ENCODE measurements at regions not wholly inside any gene's neighbourhood (a gene's known extent, or its start where the extent isn't known, plus 50 kb on each side); places are given as distances from the start of the nearest gene placed in this dataset.
"Not testable (repeated sequence)": the region's sequence is repeated elsewhere in the genome, so short reads cannot be mapped to it uniquely, and the experiment has no call there.

GRCh38 chr6:27827477-27827876 is 84.7 kb downstream of the OR2B2 start:
- DNase-seq: not testable (repeated sequence)

DNA sequence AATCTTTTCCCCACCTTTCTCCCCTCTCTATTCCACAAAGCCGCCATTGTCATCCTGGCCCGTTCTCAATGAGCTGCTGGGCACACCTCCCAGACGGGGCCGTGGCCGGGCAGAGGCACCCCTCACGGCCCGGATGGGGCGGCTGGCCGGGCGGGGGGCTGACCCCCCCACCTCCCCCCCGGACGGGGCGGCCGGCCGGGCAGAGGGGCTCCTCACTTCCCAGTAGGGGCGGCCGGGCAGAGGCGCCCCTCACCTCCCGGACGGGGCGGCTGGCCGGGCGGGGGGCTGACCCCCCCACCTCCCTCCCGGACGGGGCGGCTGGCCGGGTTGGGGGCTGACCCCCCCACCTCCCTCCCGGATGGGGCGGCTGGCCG is 85.6 kb downstream of the OR2B2 start:
- not testable (repeated sequence) for DNase-seq

DNA sequence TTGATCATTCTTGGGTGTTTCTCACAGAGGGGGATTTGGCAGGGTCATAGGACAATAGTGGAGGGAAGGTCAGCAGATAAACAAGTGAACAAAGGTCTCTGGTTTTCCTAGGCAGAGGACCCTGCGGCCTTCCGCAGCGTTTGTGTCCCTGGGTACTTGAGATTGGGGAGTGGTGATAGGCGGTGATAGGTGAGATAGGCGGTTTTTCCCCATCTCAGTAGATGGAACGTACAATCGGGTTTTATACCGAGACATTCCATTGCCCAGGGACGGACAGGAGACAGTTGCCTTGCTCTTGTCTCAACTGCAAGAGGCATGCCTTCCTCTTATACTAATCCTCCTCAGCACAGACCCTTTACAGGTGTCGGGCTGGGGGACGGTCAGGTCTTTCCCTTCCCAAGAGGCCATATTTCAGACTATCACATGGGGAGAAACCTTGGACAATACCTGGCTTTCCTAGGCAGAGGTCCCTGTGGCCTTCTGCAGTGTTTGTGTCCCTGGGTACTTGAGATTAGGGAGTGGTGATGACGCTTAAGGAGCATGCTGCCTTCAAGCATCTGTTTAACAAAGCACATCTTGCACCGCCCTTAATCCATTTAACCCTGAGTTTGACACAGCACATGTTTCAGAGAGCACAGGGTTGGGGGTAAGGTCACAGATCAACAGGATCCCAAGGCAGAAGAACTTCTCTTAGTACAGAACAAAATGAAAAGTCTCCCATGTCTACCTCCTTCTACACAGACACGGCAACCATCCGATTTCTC is 86.2 kb downstream of the OR2B2 start:
- DNase-seq: not testable (repeated sequence)

DNA sequence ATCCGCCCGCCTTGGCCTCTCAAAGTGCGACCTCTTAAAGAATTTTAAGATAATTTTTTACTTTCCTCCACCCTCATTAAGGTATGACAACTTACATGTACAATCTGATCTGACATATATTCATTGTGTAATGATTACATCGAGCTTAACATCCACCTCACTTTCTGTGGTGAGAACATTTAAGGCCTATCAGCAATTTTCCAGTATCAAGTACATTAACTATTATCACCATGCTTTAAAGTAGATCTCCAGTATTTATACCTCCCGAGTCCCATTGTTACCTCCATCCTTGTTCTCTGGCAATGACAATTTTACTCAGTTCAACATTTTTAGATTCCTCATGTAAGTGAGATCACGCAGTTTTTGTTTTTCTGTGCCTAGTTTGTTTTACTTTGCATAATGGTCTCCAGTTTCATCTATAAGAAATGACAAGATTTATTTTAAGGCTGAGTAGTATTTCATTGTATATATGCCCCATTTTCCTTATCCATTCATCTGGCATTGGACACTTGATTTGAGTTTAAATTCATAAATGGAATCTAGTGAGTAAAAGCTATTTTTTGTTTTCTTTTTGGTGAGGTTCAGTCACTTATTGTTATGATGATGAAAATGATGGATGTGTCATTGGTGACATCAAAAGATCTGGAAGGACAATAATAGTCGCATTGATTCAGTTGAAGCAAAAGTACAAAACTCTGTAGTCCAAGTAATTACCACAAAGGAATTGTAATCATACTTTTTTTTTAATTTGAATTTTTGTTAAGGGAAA is 87.0 kb downstream of the OR2B2 start:
- DNase-seq: no peak

DNA sequence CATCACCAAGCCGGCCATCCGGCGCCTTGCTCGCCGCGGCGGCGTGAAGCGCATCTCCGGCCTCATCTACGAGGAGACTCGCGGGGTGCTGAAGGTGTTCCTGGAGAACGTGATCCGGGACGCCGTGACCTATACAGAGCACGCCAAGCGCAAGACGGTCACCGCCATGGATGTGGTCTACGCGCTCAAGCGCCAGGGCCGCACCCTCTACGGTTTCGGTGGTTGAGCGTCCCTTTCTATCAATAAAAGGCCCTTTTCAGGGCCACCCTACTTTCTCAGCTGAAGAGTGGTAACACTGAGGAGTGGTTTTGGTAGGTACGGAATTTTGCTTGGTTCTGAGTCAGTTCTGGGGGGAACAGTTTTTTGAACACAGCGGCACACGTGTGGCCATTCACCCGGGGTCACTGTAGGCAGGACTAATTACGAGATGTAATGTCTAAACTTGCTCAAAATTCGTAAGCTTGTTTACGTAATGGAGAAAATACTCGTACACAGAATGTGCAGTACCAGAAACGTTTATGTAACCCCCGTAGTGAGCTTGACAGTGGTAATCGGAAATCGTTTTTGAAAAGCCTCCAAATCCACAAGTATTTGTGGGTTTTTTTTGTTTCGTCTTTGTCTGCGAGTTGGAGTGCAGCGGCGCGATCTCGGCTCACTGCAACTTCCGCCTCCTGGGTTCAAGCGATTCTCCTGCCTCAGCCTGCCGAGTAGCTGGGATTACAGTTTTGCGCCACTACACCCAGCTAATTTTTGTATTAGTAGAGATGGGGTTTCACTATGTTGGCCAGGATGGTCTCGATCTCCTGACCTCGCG is 87.8 kb downstream of the OR2B2 start:
- DNase-seq: peak in 5 of 58 donors; percentile 2 to 36 (median 6)

DNA sequence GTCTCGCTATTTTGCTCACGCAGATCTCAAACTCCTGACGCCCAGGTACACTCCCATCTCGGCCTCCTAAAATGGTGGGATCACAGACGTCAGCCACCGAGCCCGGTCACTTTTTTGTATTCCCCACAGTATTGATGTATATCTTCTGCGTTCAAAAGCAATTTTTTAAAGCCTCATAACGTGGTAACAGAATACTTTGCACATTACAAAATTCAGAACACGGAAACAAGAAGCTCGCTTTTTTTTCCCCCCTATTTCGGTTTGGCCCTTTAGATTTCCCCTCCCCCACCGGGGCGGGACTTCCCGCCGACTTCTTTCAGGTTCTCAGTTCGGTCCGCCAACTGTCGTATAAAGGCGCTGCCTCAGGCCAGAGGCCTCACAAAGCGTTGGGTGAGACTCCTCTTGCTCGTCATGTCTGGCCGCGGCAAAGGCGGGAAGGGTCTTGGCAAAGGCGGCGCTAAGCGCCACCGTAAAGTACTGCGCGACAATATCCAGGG is 88.4 kb downstream of the OR2B2 start:
- peak in 21 of 58 donors; percentile 6 to 57 (median 23) for DNase-seq

DNA sequence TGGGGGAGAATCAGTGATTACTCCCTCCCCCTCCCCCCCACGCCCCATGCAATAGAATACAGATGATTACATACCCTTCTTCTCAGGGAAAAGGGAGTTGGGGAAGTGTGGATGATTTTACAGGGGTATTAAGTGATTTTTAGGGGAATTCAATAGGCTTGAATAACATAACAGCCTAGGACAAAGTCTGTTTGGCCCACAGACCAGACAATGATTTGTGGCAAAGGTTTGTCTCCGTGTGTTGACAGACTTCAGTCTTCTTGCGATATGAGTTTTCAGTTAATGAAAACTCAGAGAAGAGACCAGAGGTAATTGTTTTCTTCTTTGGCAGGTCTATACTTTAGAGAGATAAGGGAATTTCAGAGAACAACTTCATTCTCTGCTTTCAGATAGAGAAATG is 95.3 kb downstream of the OR2B2 start:
- DNase-seq: no peak

GRCh38 chr6:27814665-27815424 is 97.4 kb downstream of the OR2B2 start:
- peak in 18 of 58 donors; percentile 8 to 68 (median 36) for DNase-seq

GRCh38 chr6:27814415-27814664 is 97.9 kb downstream of the OR2B2 start:
- DNase-seq: not testable (repeated sequence)

- DNase-seq: no peak
Measured at GRCh38 chr6:27812805-27813492, 99.2 kb downstream of the OR2B2 start.

DNA sequence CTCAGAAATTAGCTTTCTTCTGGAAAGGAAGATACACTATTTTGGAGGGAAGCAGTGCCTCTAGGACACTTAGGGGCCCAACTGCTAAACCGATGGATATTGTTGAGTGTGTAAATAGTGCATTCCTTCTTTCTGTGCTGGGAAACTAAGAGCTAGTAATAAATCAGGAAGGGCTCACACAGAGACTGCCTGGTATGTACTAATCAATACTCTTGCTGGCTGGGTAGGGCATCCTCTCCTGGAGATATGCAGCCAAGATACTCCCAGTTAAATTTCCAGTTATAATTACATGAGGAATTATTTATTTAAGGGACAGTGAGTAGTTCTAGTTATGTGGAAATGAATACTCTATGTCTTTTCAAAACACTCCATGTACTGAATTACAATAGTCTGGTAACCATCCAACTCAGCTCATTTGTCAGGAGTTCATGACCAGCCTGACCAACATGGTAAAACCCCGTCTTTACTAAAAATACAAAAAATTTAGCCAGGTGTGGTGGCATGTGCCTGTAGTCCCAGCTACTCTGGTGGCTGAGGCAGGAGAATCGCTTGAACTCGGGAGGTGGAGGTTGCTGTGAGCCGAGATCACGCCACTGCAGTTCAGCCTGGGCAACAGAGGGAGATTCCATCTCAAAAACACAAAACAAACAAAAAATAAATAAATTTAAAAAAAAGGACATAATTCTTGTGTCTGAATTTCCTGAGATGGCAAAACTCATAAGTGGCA is 100.0 kb downstream of the OR2B2 start:
- no peak for DNase-seq

DNA sequence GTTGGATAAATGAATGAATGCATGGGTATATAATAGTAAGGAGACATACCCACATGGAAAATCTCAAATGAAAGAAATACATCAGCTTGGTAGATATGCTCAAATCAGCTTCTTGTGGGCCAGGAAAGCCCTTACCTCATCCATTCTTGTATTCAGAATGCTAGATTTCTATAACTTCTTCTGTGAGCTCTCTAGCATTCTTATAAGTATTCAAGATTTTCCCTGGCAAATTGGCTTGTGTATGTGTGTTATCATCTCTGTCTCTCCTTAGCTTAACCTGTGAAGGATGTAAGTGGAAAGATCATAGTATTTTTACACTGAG is 100.8 kb downstream of the OR2B2 start:
- DNase-seq: no peak

GRCh38 chr6:27810768-27811450 is 101.3 kb downstream of the OR2B2 start:
- DNase-seq: no peak

- DNase-seq: peak in 38 of 58 donors; percentile 7 to 79 (median 41)
Measured at GRCh38 chr6:27809939-27810767, 102.0 kb downstream of the OR2B2 start.

DNA sequence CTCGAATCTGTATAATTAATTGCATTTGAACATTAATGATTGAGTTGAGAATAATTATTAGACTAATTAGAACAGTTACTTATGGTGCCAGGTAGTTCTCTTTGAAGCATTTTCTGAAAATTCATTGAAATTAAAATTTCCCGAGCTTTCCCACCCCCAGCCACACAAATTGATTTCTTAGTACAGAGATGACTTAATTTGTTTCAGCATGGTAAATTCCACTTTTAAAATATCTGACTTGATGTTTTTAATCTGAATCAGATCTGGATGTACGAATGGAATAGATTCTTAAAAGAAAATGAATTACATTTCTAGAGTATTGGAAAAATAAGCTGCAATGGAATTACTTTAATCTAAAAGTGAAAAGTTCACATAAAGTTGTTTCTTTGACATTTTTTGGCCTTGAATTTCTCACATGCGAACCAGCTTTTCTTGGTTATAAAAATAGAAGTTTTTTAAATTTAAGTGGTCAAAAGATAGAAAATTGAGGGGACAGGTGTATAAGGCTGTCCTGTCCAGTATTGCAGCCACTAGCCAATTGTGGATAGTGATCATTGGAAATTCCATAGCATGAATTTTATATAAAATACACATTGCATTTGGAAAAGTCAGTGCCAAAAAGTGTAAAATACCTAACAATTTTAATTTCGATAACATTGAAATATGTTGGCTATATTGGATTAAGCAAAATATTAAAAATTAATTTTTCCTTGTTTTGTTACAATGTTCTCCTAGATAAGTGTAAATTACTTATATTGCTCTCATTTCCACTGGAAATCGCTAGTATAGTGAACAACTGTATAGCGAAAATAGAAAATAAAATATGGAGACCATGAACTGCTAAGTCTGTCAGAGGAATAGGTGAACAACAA is 102.9 kb downstream of the OR2B2 start:
- DNase-seq: no peak

- DNase-seq: not testable (repeated sequence)
Measured at GRCh38 chr6:27808242-27809066, 103.7 kb downstream of the OR2B2 start.
